ENCODE measurements at regions not wholly inside any gene's neighbourhood (a gene's known extent, or its start where the extent isn't known, plus 50 kb on each side); places are given as distances from the start of the nearest gene placed in this dataset.

DNA sequence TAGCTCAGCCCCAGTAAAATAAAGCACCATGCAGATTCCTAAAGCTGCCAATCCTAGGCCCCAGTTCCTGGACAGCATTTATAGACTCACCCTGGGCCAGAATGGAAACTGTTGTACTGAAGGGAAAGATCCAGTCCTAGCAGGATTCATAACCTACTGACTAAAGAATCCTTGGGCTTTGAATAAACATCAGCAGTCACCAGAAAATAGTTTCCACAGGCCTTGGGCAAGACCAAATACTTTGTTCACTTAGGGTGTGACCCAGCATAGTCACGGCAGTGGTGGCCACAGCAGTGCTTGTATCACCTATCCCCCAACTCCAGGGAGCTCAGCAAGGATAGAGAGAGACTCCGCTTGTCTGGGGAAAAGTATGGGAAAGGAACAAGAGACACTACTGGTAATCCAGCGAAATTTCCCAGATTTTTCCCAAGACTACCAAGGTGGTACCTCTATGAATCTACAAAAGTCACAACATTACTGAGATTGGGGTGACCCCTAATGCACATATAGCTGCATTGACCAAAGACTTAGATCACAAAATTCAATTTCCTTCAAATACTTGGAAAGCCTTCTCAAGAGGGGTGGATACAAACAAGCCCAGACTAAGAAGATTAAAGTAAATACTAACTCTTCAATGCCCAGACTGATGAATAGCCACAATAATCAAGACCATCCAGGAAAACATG lies 748.1 kb upstream of the LRATD1 start:
- 81 to 89% methylated on average over 3 of the region's 3 CpGs for WGBS, 2 donors
- TF ChIP-seq, protein P1, sequence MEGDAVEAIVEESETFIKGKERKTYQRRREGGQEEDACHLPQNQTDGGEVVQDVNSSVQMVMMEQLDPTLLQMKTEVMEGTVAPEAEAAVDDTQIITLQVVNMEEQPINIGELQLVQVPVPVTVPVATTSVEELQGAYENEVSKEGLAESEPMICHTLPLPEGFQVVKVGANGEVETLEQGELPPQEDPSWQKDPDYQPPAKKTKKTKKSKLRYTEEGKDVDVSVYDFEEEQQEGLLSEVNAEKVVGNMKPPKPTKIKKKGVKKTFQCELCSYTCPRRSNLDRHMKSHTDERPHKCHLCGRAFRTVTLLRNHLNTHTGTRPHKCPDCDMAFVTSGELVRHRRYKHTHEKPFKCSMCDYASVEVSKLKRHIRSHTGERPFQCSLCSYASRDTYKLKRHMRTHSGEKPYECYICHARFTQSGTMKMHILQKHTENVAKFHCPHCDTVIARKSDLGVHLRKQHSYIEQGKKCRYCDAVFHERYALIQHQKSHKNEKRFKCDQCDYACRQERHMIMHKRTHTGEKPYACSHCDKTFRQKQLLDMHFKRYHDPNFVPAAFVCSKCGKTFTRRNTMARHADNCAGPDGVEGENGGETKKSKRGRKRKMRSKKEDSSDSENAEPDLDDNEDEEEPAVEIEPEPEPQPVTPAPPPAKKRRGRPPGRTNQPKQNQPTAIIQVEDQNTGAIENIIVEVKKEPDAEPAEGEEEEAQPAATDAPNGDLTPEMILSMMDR (IDR thresholded peaks at IDR 0.05), result no peak
- TF ChIP-seq EP300 (IDR thresholded peaks at IDR 0.05), result no peak
- TF ChIP-seq POLR2A (IDR thresholded peaks at IDR 0.05), result no peak
- no peaks in the 10 kb centered on the region for H3K4me1 ChIP-seq
- no peaks in the 10 kb centered on the region for H3K9me3 ChIP-seq
- no peak overlapping the region for H3K27ac ChIP-seq
- DNase-seq (ENCODE audit: low spot score in 2 of 2), result no peak
- H3K36me3 ChIP-seq, result no peaks in the 10 kb centered on the region
- no peaks in the 10 kb centered on the region for H3K27me3 ChIP-seq
- no peak overlapping the region for H3K4me3 ChIP-seq

DNA sequence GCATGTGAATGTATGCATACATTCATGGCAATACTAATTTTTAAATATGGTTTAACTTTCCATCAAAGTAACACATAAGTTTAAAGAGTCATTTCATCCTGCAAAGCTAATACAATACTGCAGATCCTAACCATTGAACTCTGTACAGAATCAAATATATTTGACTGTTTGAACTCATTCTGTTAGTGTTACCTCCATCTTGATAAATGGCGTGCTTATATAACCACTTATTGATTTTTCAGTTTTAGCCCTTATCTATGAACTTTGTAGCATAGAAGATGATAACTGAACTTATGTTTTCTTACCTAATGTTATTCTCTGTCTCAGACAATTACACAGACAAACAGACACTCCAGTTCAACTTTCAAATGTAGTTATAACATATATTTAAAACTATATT lies 731.0 kb upstream of the LRATD1 start:
- Histone ChIP-seq H3K27ac (no peak overlapping the region), H3K4me3 (no peak overlapping the region), H3K27me3 (no peaks in the 10 kb centered on the region), H3K4me1 (no peaks in the 10 kb centered on the region), H3K9me3 (no peaks in the 10 kb centered on the region), H3K36me3 (no peaks in the 10 kb centered on the region)
- TF ChIP-seq POLR2A (IDR thresholded peaks at IDR 0.05), result no peak
- TF ChIP-seq, protein P1 (IDR thresholded peaks at IDR 0.05), result no peak
- TF ChIP-seq EP300 (IDR thresholded peaks at IDR 0.05), result no peak
- no peak for DNase-seq (ENCODE audit: low spot score in 2 of 2)
- WGBS, 2 donors, result 94% methylated on average over 1 of the region's 1 CpG

DNA sequence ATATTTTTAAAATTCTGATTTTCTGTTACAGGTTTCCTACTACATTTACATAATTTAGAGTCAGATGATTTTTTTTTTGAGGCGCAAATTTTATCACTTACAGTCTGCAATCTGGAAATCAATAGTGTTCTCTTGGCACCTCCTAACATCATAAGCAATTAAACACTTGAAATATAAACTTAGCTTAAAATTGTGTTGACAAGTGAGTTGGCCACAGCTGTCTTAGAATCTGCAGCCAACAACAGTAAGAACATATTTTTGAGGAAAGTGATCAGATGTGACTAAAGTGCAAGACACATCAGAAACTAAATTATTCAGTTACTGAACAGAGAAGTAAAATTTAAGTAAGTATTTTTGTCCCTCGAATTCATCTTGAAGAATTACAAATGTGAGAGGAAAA lies 726.7 kb upstream of the LRATD1 start:
- no peak overlapping the region for H3K27ac ChIP-seq
- H3K9me3 ChIP-seq, result no peaks in the 10 kb centered on the region
- TF ChIP-seq, protein P1 (IDR thresholded peaks at IDR 0.05), result no peak
- no peak for TF ChIP-seq POLR2A (IDR thresholded peaks at IDR 0.05)
- TF ChIP-seq EP300 (IDR thresholded peaks at IDR 0.05), result no peak
- no peaks in the 10 kb centered on the region for H3K36me3 ChIP-seq
- no peak overlapping the region for H3K4me3 ChIP-seq
- H3K4me1 ChIP-seq, result no peaks in the 10 kb centered on the region
- 74 to 83% methylated on average over 2 of the region's 2 CpGs for WGBS, 2 donors
- no peak for DNase-seq (ENCODE audit: low spot score in 2 of 2)
- H3K27me3 ChIP-seq, result no peaks in the 10 kb centered on the region

DNA sequence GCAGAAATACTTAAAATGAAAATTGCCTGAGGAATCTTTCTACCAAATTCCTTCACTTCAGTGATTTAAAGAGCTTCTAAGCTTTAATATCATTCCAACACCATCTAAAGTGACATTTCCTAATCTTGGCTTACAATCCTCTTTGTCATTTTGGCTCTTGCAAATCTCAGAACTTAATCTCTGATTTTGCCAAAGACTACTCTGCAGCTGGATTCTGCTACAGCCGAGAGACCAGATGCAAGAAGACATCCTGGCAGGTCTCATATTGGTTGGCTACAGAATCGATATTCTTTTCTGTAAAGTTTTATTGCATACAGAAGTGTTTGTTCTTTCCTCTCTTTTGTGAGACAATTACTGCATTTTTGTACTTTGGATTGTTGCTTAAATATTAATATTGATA lies 716.5 kb upstream of the LRATD1 start:
- DNase-seq (ENCODE audit: low spot score in 2 of 2), result no peak
- Histone ChIP-seq H3K9me3 (no peaks in the 10 kb centered on the region), H3K4me3 (no peak overlapping the region), H3K4me1 (no peaks in the 10 kb centered on the region), H3K27ac (no peak overlapping the region), H3K27me3 (no peaks in the 10 kb centered on the region), H3K36me3 (no peaks in the 10 kb centered on the region)
- 56 to 60% methylated on average over 2 of the region's 2 CpGs for WGBS, 2 donors
- TF ChIP-seq EP300 (IDR thresholded peaks at IDR 0.05), result no peak
- TF ChIP-seq, protein P1 (IDR thresholded peaks at IDR 0.05), result no peak
- TF ChIP-seq POLR2A (IDR thresholded peaks at IDR 0.05), result no peak

DNA sequence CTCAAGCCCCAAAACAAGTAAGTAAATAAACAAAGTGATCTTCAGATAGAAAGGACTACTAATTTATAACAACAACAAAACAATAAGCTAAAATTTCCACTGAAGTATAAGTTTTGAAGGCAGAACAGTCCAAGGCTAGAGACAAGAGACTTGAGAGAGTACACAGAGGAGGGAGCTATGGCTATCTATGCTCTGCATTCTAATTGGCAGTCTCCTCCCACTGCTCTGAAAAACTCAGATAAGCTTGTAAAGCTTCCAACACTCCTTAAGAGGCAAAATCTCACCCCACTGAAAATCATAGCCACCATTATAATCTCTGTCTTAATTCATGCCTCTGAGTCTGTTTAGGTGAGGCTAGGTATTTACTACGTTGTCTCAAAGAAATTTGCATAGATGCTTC lies 714.6 kb upstream of the LRATD1 start:
- H3K27me3 ChIP-seq, result no peaks in the 10 kb centered on the region
- H3K27ac ChIP-seq, result no peak overlapping the region
- TF ChIP-seq EP300 (IDR thresholded peaks at IDR 0.05) (no peak), POLR2A (IDR thresholded peaks at IDR 0.05) (no peak)
- TF ChIP-seq, protein P1 (IDR thresholded peaks at IDR 0.05), result no peak
- peaks cover 0 to 3% (median 0%) of the 10 kb centered on the region in 4 donors for H3K9me3 ChIP-seq
- H3K4me3 ChIP-seq, result no peak overlapping the region
- no peak for DNase-seq (ENCODE audit: low spot score in 2 of 2)
- H3K36me3 ChIP-seq, result no peaks in the 10 kb centered on the region
- 76 to 84% methylated on average over 1 of the region's 1 CpG for WGBS, 2 donors
- H3K4me1 ChIP-seq, result no peaks in the 10 kb centered on the region

Measured in tibial nerve (tissue), 4 donors.